Liver (tissue), 8 donors: ENCODE measurements at regions not wholly inside any gene's neighbourhood (a gene's known extent, or its start where the extent isn't known, plus 50 kb on each side); places are given as distances from the start of the nearest gene placed in this dataset.

ENCODE experiments used
- DNase-seq: peaks from one replicate; pipeline ENCODE4 v3.0.0-alpha.2; 2017; ENCODE audit warnings: low spot score
- H3K27ac ChIP-seq, 2 donors: one replicate each; pipeline ENCODE4 v1.7.0; 2013; ENCODE audit warnings: inconsistent platforms in 2 of 2, low read length in 2 of 2, control low read depth in 1 of 2, low read depth in 1 of 2, mild to moderate bottlenecking in 1 of 2
- H3K27me3 ChIP-seq, 4 donors: one replicate each; pipeline versions ENCODE4 v1.6.1 to v1.7.0; 2013; ENCODE audit warnings: low read length in 3 of 4, inconsistent platforms in 1 of 4, mild to moderate bottlenecking in 1 of 4, moderate library complexity in 1 of 4; ENCODE audit not compliant: control insufficient read depth in 4 of 4, insufficient read depth in 4 of 4
- H3K36me3 ChIP-seq, 4 donors: one replicate each; pipeline versions ENCODE4 v1.6.1 to v1.7.0; 2013; ENCODE audit warnings: low read length in 3 of 4, mild to moderate bottlenecking in 3 of 4, low read depth in 1 of 4, moderate library complexity in 1 of 4; ENCODE audit not compliant: control insufficient read depth in 4 of 4, insufficient read depth in 3 of 4
- H3K4me1 ChIP-seq, 4 donors: one replicate each; pipeline versions ENCODE4 v1.6.1 to v1.7.0; 2013; ENCODE audit warnings: low read length in 3 of 4, mild to moderate bottlenecking in 3 of 4, moderate library complexity in 1 of 4; ENCODE audit not compliant: control insufficient read depth in 4 of 4, insufficient read depth in 4 of 4
- H3K4me3 ChIP-seq, 3 donors: one replicate each; pipeline versions ENCODE4 v1.6.1 to v1.7.0; 2013; ENCODE audit warnings: low read length in 3 of 3, control low read depth in 1 of 3, low read depth in 1 of 3, mild to moderate bottlenecking in 1 of 3
- H3K9ac ChIP-seq, 2 donors: one replicate each; pipeline ENCODE4 v1.7.0; 2013; ENCODE audit warnings: low read length in 2 of 2, mild to moderate bottlenecking in 2 of 2, moderate library complexity in 2 of 2, control low read depth in 1 of 2, low read depth in 1 of 2
- H3K9me3 ChIP-seq, 4 donors: one replicate each; pipeline versions ENCODE4 v1.6.1 to v1.7.0; 2013; ENCODE audit warnings: low read length in 3 of 4; ENCODE audit not compliant: control insufficient read depth in 4 of 4
- EGR1 ChIP-seq, 2 donors: IDR thresholded peaks; 2 replicates each; pipeline ENCODE4 v1.6.1; 2016 to 2018; ENCODE audit warnings: antibody characterized with exemption in 2 of 2, low read depth in 2 of 2
- FOXA1 ChIP-seq: IDR thresholded peaks from 2 replicates; pipeline ENCODE4 v1.6.1; 2016; ENCODE audit warnings: antibody characterized with exemption
- FOXA2 ChIP-seq: IDR thresholded peaks from 2 replicates; pipeline ENCODE4 v1.6.1; 2016; ENCODE audit warnings: antibody characterized with exemption
- GABPA ChIP-seq, 2 donors: IDR thresholded peaks in 1 of 2; conservative IDR thresholded peaks in 1 of 2; 2 replicates each; pipeline ENCODE4 v1.6.1; 2016; ENCODE audit warnings: antibody characterized with exemption in 2 of 2, mild to moderate bottlenecking in 1 of 2, moderate library complexity in 1 of 2
- HNF4A ChIP-seq, 2 donors: conservative IDR thresholded peaks; 2 replicates each; pipeline ENCODE4 v1.6.1; 2016; ENCODE audit warnings: antibody characterized with exemption in 2 of 2, mild to moderate bottlenecking in 2 of 2
- HNF4G ChIP-seq: IDR thresholded peaks from 2 replicates; pipeline ENCODE4 v1.6.1; 2016; ENCODE audit warnings: antibody characterized with exemption
- JUND ChIP-seq, 2 donors: IDR thresholded peaks; 2 replicates each; pipeline ENCODE4 v1.6.1; 2016; ENCODE audit warnings: antibody characterized with exemption in 2 of 2
- RAD21 ChIP-seq, 2 donors: IDR thresholded peaks; 2 replicates each; pipeline ENCODE4 v1.6.1; 2016; ENCODE audit warnings: antibody characterized with exemption in 2 of 2, mild to moderate bottlenecking in 2 of 2
- RXRA ChIP-seq, 2 donors: IDR thresholded peaks; 2 replicates each; pipeline ENCODE4 v1.6.1; 2017 to 2018; ENCODE audit warnings: antibody characterized with exemption in 2 of 2, mild to moderate bottlenecking in 1 of 2
- SP1 ChIP-seq: IDR thresholded peaks from 2 replicates; pipeline ENCODE4 v1.6.1; 2018; ENCODE audit warnings: antibody characterized with exemption, mild to moderate bottlenecking
- YY1 ChIP-seq: IDR thresholded peaks from 2 replicates; pipeline ENCODE4 v1.6.1; 2016; ENCODE audit warnings: antibody characterized with exemption, mild to moderate bottlenecking
- WGBS: extraction: QIAGEN DNeasy Blood & Tissue Kit; methylation state at CpG from one replicate; pipeline ENCODE4 v1.1.7; 2013; 5-methylcytosine and 5-hydroxymethylcytosine counted together
- TF ChIP-seq, protein P1 (sequence below): IDR thresholded peaks from 2 replicates; pipeline ENCODE4 v1.6.1; 2016; ENCODE audit warnings: antibody characterized with exemption, mild to moderate bottlenecking
- TF ChIP-seq, protein P2 (sequence below): IDR thresholded peaks from 2 replicates; pipeline ENCODE4 v1.6.1; 2016; ENCODE audit warnings: antibody characterized with exemption
- TF ChIP-seq, protein P3 (sequence below): IDR thresholded peaks from 2 replicates; pipeline ENCODE4 v1.6.1; 2016; ENCODE audit warnings: antibody characterized with exemption
- TF ChIP-seq, protein P4 (sequence below): fragments of 150-350 bp; IDR thresholded peaks from 2 replicates; pipeline ENCODE4 v1.5.1; 2017; ENCODE audit warnings: improper control_type of control experiment, low read depth, low read length; ENCODE audit not compliant: missing input control
- donor health status: healthy.
- donor health status: healthy.
- donor health status: healthy.
- donor health status: healthy.
- donor health status: healthy.

DNA sequence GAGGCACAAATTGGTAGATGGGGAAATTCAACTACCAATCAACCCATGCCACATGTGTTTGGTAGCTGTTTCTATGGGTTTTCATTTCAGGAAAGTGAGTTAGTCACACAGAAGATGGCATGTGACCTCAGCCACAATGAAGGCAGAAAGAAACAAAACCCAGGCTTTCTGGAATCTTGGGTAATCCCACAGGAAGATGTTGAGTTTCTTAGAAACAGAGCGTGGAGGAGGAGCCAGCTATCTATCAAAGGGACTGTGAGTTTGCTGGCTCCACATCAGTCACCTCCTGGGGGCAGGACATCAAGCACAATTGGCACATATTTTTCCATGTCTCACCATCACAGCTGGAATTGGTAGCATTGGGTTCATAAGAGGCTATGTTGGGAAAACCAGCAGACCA, 188.9 kb upstream of the PLXNA2 start:
- Histone ChIP-seq H3K4me3 (no peak overlapping the region), H3K27me3 (no peaks in the 10 kb centered on the region), H3K36me3 (no peaks in the 10 kb centered on the region), H3K27ac (no peak overlapping the region), H3K9ac (no peak overlapping the region), H3K4me1 (no peaks in the 10 kb centered on the region), H3K9me3 (no peaks in the 10 kb centered on the region)
- TF ChIP-seq, protein P1, sequence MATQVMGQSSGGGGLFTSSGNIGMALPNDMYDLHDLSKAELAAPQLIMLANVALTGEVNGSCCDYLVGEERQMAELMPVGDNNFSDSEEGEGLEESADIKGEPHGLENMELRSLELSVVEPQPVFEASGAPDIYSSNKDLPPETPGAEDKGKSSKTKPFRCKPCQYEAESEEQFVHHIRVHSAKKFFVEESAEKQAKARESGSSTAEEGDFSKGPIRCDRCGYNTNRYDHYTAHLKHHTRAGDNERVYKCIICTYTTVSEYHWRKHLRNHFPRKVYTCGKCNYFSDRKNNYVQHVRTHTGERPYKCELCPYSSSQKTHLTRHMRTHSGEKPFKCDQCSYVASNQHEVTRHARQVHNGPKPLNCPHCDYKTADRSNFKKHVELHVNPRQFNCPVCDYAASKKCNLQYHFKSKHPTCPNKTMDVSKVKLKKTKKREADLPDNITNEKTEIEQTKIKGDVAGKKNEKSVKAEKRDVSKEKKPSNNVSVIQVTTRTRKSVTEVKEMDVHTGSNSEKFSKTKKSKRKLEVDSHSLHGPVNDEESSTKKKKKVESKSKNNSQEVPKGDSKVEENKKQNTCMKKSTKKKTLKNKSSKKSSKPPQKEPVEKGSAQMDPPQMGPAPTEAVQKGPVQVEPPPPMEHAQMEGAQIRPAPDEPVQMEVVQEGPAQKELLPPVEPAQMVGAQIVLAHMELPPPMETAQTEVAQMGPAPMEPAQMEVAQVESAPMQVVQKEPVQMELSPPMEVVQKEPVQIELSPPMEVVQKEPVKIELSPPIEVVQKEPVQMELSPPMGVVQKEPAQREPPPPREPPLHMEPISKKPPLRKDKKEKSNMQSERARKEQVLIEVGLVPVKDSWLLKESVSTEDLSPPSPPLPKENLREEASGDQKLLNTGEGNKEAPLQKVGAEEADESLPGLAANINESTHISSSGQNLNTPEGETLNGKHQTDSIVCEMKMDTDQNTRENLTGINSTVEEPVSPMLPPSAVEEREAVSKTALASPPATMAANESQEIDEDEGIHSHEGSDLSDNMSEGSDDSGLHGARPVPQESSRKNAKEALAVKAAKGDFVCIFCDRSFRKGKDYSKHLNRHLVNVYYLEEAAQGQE = no peak
- TF ChIP-seq RXRA (IDR thresholded peaks at IDR 0.05) (no peak), HNF4A (conservative IDR thresholded peaks at IDR 0.05) (no peak), GABPA (IDR thresholded peaks at IDR 0.05 in 1 of 2, conservative IDR thresholded peaks at IDR 0.05 in 1 of 2) (no peak), FOXA1 (no peak), JUND (IDR thresholded peaks at IDR 0.05) (no peak), FOXA2 (no peak), RAD21 (IDR thresholded peaks at IDR 0.05) (no peak)
- TF ChIP-seq, protein P2, sequence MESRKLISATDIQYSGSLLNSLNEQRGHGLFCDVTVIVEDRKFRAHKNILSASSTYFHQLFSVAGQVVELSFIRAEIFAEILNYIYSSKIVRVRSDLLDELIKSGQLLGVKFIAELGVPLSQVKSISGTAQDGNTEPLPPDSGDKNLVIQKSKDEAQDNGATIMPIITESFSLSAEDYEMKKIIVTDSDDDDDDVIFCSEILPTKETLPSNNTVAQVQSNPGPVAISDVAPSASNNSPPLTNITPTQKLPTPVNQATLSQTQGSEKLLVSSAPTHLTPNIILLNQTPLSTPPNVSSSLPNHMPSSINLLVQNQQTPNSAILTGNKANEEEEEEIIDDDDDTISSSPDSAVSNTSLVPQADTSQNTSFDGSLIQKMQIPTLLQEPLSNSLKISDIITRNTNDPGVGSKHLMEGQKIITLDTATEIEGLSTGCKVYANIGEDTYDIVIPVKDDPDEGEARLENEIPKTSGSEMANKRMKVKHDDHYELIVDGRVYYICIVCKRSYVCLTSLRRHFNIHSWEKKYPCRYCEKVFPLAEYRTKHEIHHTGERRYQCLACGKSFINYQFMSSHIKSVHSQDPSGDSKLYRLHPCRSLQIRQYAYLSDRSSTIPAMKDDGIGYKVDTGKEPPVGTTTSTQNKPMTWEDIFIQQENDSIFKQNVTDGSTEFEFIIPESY = no peak
- TF ChIP-seq, protein P3, sequence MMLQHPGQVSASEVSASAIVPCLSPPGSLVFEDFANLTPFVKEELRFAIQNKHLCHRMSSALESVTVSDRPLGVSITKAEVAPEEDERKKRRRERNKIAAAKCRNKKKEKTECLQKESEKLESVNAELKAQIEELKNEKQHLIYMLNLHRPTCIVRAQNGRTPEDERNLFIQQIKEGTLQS = no peak
- TF ChIP-seq, protein P4, sequence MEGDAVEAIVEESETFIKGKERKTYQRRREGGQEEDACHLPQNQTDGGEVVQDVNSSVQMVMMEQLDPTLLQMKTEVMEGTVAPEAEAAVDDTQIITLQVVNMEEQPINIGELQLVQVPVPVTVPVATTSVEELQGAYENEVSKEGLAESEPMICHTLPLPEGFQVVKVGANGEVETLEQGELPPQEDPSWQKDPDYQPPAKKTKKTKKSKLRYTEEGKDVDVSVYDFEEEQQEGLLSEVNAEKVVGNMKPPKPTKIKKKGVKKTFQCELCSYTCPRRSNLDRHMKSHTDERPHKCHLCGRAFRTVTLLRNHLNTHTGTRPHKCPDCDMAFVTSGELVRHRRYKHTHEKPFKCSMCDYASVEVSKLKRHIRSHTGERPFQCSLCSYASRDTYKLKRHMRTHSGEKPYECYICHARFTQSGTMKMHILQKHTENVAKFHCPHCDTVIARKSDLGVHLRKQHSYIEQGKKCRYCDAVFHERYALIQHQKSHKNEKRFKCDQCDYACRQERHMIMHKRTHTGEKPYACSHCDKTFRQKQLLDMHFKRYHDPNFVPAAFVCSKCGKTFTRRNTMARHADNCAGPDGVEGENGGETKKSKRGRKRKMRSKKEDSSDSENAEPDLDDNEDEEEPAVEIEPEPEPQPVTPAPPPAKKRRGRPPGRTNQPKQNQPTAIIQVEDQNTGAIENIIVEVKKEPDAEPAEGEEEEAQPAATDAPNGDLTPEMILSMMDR = no peak
- WGBS = 100% methylated on average over 1 of the region's 1 CpG
- DNase-seq = no peak

DNA sequence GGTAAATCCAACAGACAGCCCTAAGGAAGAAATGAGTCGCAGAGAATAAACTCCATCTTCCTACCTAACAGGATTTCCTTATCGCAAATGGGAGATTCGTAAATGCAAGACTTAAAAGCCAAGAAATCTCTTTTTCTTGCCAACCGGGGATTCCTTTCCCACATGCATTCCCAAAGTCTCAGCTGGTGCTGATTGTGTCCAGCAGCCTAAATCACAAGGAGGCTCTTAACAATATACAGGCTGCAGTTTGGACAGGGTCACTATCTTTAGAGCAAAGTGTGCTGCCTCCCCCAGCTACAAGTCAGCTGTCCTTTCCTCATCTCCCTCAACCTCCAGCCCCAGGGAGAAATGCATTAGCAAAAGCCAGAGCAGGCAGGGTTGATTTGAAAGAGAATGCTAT, 189.8 kb upstream of the PLXNA2 start:
- no peaks in the 10 kb centered on the region for H3K4me1 ChIP-seq
- no peaks in the 10 kb centered on the region for H3K9me3 ChIP-seq
- H3K9ac ChIP-seq = no peak overlapping the region
- no peak for DNase-seq
- H3K27me3 ChIP-seq = no peaks in the 10 kb centered on the region
- no peaks in the 10 kb centered on the region for H3K36me3 ChIP-seq
- H3K4me3 ChIP-seq = no peak overlapping the region
- no peak overlapping the region for H3K27ac ChIP-seq
- 87% methylated on average over 4 of the region's 4 CpGs for WGBS
- no peak for TF ChIP-seq RXRA (IDR thresholded peaks at IDR 0.05)
- no peak for TF ChIP-seq FOXA1
- no peak for TF ChIP-seq YY1
- TF ChIP-seq, protein P4 = no peak
- no peak for TF ChIP-seq JUND (IDR thresholded peaks at IDR 0.05)
- TF ChIP-seq, protein P1 = no peak
- TF ChIP-seq, protein P2 = no peak
- TF ChIP-seq HNF4A (conservative IDR thresholded peaks at IDR 0.05) = no peak
- no peak for TF ChIP-seq EGR1 (IDR thresholded peaks at IDR 0.05; ENCODE audit: low read depth in 2 of 2)
- TF ChIP-seq HNF4G = no peak
- TF ChIP-seq SP1 = no peak
- no peak for TF ChIP-seq GABPA (IDR thresholded peaks at IDR 0.05 in 1 of 2, conservative IDR thresholded peaks at IDR 0.05 in 1 of 2)
